ENCODE measurements at regions not wholly inside any gene's neighbourhood (a gene's known extent, or its start where the extent isn't known, plus 50 kb on each side); places are given as distances from the start of the nearest gene placed in this dataset.

DNA sequence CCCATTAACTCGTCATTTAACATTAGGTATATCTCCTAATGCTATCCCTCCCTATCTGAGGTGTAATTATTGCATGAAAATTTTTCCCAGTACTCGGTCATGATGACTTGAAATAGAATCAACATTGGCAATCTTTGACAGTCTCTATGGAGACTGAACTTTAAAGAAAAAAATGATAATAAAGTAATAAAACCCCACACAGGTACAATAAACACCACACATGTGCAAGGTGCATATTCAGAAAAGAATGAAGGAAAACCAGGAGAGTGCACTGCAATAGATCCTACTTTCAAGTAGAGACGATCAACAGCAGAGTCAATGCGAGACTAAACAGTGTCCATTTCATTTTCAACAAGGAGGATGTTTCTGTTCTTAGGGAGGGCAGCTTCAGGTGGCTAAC, 1253.8 kb upstream of the TMEM132C start:
- TF ChIP-seq ZFX (IDR thresholded peaks at IDR 0.05; ENCODE audit: borderline replicate concordance): no peak
- TF ChIP-seq, protein P1, sequence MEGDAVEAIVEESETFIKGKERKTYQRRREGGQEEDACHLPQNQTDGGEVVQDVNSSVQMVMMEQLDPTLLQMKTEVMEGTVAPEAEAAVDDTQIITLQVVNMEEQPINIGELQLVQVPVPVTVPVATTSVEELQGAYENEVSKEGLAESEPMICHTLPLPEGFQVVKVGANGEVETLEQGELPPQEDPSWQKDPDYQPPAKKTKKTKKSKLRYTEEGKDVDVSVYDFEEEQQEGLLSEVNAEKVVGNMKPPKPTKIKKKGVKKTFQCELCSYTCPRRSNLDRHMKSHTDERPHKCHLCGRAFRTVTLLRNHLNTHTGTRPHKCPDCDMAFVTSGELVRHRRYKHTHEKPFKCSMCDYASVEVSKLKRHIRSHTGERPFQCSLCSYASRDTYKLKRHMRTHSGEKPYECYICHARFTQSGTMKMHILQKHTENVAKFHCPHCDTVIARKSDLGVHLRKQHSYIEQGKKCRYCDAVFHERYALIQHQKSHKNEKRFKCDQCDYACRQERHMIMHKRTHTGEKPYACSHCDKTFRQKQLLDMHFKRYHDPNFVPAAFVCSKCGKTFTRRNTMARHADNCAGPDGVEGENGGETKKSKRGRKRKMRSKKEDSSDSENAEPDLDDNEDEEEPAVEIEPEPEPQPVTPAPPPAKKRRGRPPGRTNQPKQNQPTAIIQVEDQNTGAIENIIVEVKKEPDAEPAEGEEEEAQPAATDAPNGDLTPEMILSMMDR (IDR thresholded peaks at IDR 0.05): no peak
